ENCODE measurements at regions not wholly inside any gene's neighbourhood (a gene's known extent, or its start where the extent isn't known, plus 50 kb on each side); places are given as distances from the start of the nearest gene placed in this dataset.

DNA sequence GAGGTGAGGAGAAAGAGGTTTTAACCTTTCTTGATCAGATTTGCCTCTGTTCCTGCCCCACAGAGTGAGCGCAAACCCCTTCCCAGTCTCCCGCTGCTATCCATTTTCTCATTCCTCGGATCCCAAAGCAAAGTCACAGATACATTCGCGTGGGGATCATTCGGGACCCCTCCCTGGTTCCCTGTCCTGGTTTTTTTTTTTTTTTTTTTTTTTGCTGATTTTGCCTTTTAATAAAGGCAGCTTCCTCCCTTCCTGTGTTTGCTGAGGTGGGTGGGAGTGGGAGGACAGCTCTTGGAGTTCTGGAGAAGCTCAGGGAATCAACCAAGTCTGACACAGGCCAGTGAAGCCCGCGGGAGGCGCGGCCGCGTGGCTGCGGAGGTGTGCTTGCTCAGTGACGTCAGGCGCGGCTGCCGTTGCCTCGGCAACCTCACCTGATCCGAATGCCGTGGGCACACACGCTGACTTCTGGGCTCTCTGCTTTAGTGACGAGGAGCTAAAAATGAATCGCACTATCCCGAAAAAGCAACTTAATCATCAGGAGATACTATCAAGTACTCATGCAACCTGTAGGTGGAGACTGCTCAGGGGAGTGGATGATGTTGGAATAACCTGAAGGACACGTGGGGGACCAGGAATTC is 106.4 kb downstream of the TBX19 start (continued):
- TF ChIP-seq SIN3A (conservative IDR thresholded peaks at IDR 0.05 in 1 of 2, IDR thresholded peaks at IDR 0.05 in 1 of 2; ENCODE audit: low read depth in 1 of 2, low read length in 2 of 2) (peak; percentile 57 to 91; a peak in 2 of 4 replicates), BRCA1 (IDR thresholded peaks at IDR 0.05; ENCODE audit: low read depth, low read length) (no peak), POLR2AphosphoS5 (IDR thresholded peaks at IDR 0.05; ENCODE audit: low read depth, low read length) (no peak), HDAC6 (IDR thresholded peaks at IDR 0.05; ENCODE audit: low read depth, low read length) (no peak), CREB1 (IDR thresholded peaks at IDR 0.05) (peak; percentile 90), SIX5 (IDR thresholded peaks at IDR 0.05; ENCODE audit: low read depth, low read length) (no peak)
- TF ChIP-seq, protein P1, sequence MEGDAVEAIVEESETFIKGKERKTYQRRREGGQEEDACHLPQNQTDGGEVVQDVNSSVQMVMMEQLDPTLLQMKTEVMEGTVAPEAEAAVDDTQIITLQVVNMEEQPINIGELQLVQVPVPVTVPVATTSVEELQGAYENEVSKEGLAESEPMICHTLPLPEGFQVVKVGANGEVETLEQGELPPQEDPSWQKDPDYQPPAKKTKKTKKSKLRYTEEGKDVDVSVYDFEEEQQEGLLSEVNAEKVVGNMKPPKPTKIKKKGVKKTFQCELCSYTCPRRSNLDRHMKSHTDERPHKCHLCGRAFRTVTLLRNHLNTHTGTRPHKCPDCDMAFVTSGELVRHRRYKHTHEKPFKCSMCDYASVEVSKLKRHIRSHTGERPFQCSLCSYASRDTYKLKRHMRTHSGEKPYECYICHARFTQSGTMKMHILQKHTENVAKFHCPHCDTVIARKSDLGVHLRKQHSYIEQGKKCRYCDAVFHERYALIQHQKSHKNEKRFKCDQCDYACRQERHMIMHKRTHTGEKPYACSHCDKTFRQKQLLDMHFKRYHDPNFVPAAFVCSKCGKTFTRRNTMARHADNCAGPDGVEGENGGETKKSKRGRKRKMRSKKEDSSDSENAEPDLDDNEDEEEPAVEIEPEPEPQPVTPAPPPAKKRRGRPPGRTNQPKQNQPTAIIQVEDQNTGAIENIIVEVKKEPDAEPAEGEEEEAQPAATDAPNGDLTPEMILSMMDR (IDR thresholded peaks at IDR 0.05; ENCODE audit: control extremely low read depth in 1 of 3, insufficient read depth in 1 of 3, low read depth in 1 of 3, low read length in 3 of 3): no peak

All from H1 (cell line).